ENCODE measurements at regions not wholly inside any gene's neighbourhood (a gene's known extent, or its start where the extent isn't known, plus 50 kb on each side); places are given as distances from the start of the nearest gene placed in this dataset.

DNA sequence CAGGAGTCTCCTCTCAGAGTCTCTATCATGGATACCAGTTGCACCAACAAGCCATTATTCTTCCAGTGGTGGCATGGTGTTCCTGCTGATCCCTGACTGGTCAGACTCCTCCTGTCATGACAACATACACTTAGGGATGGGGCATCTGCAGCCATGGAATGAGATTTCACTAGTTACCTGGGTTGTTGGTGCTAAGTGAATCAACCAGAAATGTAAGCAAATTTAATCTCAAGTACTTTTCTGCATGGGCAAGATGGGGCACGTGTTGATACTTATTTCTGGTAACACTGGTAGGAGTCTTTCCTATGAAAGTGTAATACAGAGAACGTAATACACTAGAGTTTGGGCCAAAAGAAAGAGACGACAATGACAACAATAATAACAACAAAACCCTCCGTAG is 211.5 kb upstream of the FOXN3 start:
- TF ChIP-seq, protein P1, sequence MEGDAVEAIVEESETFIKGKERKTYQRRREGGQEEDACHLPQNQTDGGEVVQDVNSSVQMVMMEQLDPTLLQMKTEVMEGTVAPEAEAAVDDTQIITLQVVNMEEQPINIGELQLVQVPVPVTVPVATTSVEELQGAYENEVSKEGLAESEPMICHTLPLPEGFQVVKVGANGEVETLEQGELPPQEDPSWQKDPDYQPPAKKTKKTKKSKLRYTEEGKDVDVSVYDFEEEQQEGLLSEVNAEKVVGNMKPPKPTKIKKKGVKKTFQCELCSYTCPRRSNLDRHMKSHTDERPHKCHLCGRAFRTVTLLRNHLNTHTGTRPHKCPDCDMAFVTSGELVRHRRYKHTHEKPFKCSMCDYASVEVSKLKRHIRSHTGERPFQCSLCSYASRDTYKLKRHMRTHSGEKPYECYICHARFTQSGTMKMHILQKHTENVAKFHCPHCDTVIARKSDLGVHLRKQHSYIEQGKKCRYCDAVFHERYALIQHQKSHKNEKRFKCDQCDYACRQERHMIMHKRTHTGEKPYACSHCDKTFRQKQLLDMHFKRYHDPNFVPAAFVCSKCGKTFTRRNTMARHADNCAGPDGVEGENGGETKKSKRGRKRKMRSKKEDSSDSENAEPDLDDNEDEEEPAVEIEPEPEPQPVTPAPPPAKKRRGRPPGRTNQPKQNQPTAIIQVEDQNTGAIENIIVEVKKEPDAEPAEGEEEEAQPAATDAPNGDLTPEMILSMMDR (IDR thresholded peaks at IDR 0.05) = no peak
- TF ChIP-seq POLR2A (IDR thresholded peaks at IDR 0.05) = no peak

Data from heart left ventricle (tissue), 13 donors.